ENCODE measurements at regions not wholly inside any gene's neighbourhood (a gene's known extent, or its start where the extent isn't known, plus 50 kb on each side); places are given as distances from the start of the nearest gene placed in this dataset.

DNA sequence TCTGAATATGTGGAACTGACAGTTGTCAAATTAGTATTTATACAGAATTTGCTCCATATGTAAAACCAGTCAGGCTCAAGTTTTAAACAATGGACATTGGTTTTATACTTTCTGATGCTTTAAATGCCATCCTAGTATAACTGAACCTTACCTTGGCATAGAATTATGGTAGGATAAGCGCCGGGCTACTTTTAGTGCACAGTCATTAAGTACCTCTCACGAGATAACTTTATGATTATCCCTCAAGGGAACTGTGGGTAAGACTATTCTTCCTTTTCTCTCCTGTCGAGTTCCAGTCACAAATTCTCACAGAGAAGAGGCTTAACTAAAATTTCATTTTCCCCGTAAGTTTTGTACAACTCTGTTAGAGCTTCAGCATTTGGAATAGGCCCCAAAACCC lies 110.6 kb upstream of the PTPRK start:
- H3K4me1 ChIP-seq: no peaks in the 10 kb centered on the region
- H3K27ac ChIP-seq: no peak overlapping the region
- no peak overlapping the region for H3K4me3 ChIP-seq
- ATAC-seq (ENCODE audit: low FRiP score in 2 of 2): no peak
- TF ChIP-seq POLR2AphosphoS5 (IDR thresholded peaks at IDR 0.05) (no peak), POLR2A (IDR thresholded peaks at IDR 0.05) (no peak)
- no peaks in the 10 kb centered on the region for H3K27me3 ChIP-seq
- no peaks in the 10 kb centered on the region for H3K9me3 ChIP-seq
- WGBS, 2 donors: 81 to 86% methylated on average over 5 of the region's 5 CpGs
- H3K36me3 ChIP-seq: no peaks in the 10 kb centered on the region
- no peak for DNase-seq

GRCh38 chr6:128630213-128630612 lies 109.8 kb upstream of the PTPRK start:
- Histone ChIP-seq H3K36me3 (no peaks in the 10 kb centered on the region), H3K9me3 (no peaks in the 10 kb centered on the region), H3K4me3 (no peak overlapping the region), H3K4me1 (no peaks in the 10 kb centered on the region), H3K27ac (no peak overlapping the region), H3K27me3 (no peaks in the 10 kb centered on the region)
- ATAC-seq (ENCODE audit: low FRiP score in 2 of 2) (peak in 1 of 2 donors; percentile 24), DNase-seq (no peak)
- WGBS, 2 donors: 76 to 91% methylated on average over 3 of the region's 3 CpGs
- no peak for TF ChIP-seq CTCF (IDR thresholded peaks at IDR 0.05)
- TF ChIP-seq POLR2A (IDR thresholded peaks at IDR 0.05): no peak
- TF ChIP-seq POLR2AphosphoS5 (IDR thresholded peaks at IDR 0.05): no peak

GRCh38 chr6:128617285-128617684 lies 96.9 kb upstream of the PTPRK start:
- no peaks in the 10 kb centered on the region for H3K4me1 ChIP-seq
- 53 to 65% methylated on average over 1 of the region's 1 CpG for WGBS, 2 donors
- TF ChIP-seq EP300 (IDR thresholded peaks at IDR 0.05): no peak
- no peak for TF ChIP-seq CTCF (IDR thresholded peaks at IDR 0.05)
- TF ChIP-seq POLR2AphosphoS5 (IDR thresholded peaks at IDR 0.05): no peak
- no peak for TF ChIP-seq POLR2A (IDR thresholded peaks at IDR 0.05)
- H3K27ac ChIP-seq: no peak overlapping the region
- H3K27me3 ChIP-seq: no peaks in the 10 kb centered on the region
- H3K36me3 ChIP-seq: no peaks in the 10 kb centered on the region
- DNase-seq: no peak
- ATAC-seq (ENCODE audit: low FRiP score in 2 of 2): no peak
- no peak overlapping the region for H3K4me3 ChIP-seq
- no peaks in the 10 kb centered on the region for H3K9me3 ChIP-seq

GRCh38 chr6:128616342-128616741 lies 95.9 kb upstream of the PTPRK start:
- H3K27me3 ChIP-seq: no peaks in the 10 kb centered on the region
- H3K4me1 ChIP-seq: no peaks in the 10 kb centered on the region
- DNase-seq (no peak), ATAC-seq (ENCODE audit: low FRiP score in 2 of 2) (no peak)
- H3K4me3 ChIP-seq: no peak overlapping the region
- no peak for TF ChIP-seq POLR2AphosphoS5 (IDR thresholded peaks at IDR 0.05)
- no peak for TF ChIP-seq EP300 (IDR thresholded peaks at IDR 0.05)
- TF ChIP-seq CTCF (IDR thresholded peaks at IDR 0.05): no peak
- no peak for TF ChIP-seq POLR2A (IDR thresholded peaks at IDR 0.05)
- H3K9me3 ChIP-seq: no peaks in the 10 kb centered on the region
- no peak overlapping the region for H3K27ac ChIP-seq
- no peaks in the 10 kb centered on the region for H3K36me3 ChIP-seq

GRCh38 chr6:128606611-128607010 lies 86.2 kb upstream of the PTPRK start:
- H3K4me3 ChIP-seq: no peak overlapping the region
- no peak overlapping the region for H3K27ac ChIP-seq
- H3K9me3 ChIP-seq: no peaks in the 10 kb centered on the region
- 82 to 92% methylated on average over 3 of the region's 3 CpGs for WGBS, 2 donors
- TF ChIP-seq EP300 (IDR thresholded peaks at IDR 0.05) (no peak), CTCF (IDR thresholded peaks at IDR 0.05) (no peak), POLR2AphosphoS5 (IDR thresholded peaks at IDR 0.05) (no peak), POLR2A (IDR thresholded peaks at IDR 0.05) (no peak)
- DNase-seq (no peak), ATAC-seq (ENCODE audit: low FRiP score in 2 of 2) (no peak)
- H3K36me3 ChIP-seq: no peaks in the 10 kb centered on the region
- H3K27me3 ChIP-seq: no peaks in the 10 kb centered on the region
- no peaks in the 10 kb centered on the region for H3K4me1 ChIP-seq
